GM13976 (cell line): ENCODE measurements at regions not wholly inside any gene's neighbourhood (a gene's known extent, or its start where the extent isn't known, plus 50 kb on each side); places are given as distances from the start of the nearest gene placed in this dataset.

Experiments used
- DNase-seq: peaks from one replicate; pipeline ENCODE4 v3.0.0; 2012; ENCODE audit warnings: low spot score
- CTCF ChIP-seq: IDR thresholded peaks from 2 replicates; pipeline ENCODE4 v1.5.1; 2012; ENCODE audit warnings: borderline replicate concordance, mild to moderate bottlenecking; ENCODE audit not compliant: insufficient read depth; ENCODE audit errors: extremely low read depth, missing control alignments, control extremely low read depth
- in situ Hi-C: fragments of 300-500 bp; cut with MboI; formaldehyde crosslinking; loops from one replicate; pipeline ENCODE4 v1.12.0; 2022; ENCODE audit warnings: low sequenced_read_pairs, mixed read lengths, inconsistent platforms; ENCODE audit not compliant: unreplicated experiment

DNA sequence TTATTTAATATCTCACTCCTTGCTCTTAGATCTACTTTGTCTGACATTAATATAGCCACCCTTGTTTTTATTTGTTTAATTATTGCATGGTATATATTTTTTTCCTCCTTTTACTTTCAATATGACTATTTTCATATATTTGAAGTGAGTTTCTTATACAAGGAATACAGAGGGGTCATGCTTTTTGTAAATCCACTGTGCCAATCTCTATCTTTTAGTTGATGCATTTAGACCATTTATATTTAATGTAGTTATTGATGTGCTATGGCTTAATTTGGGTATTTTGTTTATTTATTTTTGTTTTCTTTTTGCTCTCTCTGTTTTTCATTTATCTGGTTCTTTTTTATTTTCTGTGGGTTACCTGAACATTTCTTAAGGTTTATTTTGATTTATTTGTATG, 750.6 kb downstream of the TMEM182 start:
- TF ChIP-seq CTCF, result no peak
- no peak for DNase-seq
- in situ Hi-C loops, result no loop called here

DNA sequence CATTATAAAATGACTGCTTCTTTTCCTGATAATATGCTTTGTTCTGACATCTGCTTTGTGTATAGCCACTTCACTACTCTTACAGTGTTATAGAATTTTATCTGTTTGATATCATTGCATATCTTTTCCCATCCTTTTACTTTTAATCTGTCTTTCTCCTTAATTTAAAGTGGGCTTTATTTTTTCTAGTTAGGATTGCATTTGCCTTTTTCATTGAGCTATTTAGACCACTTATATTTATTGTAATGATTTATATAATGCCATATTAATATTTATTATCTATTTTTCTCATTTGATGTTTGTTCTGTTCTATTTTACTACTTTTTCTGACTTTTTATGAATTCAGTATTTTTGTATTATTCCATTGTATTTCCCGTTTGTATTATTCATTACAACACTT, 758.7 kb downstream of the TMEM182 start:
- no peak for TF ChIP-seq CTCF
- DNase-seq, result no peak
- in situ Hi-C loops, result no loop called here

GRCh38 chr2:103525756-103526155, 763.9 kb downstream of the TMEM182 start:
- in situ Hi-C loops, result no loop called here
- no peak for TF ChIP-seq CTCF
- DNase-seq, result no peak

- TF ChIP-seq CTCF, result no peak
- in situ Hi-C loops, result no loop called here
- DNase-seq, result no peak
These were observed 764.9 kb downstream of the TMEM182 start for GRCh38 chr2:103526757-103527156.

DNA sequence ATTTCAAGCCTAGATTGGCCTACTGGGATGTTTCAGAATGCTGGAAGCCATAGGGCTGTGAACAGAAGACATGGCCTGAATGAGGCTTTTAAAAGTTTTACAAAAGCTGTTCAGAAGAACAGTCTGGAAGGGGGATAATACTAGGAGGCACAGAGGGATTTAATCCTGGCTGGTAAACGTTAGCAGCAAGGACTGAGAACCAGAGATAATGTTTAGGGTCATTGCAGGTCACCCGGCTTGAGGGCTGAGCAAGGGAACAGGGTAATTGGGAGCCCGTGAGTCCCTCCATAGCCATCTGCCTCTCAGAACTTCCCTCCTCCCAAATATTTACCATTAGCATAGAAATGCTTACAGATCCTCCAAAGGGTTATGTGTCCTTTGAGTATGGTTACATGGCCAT, 765.4 kb downstream of the TMEM182 start:
- in situ Hi-C loops, result no loop called here
- DNase-seq, result no peak
- no peak for TF ChIP-seq CTCF

GRCh38 chr2:103529798-103530502, 768.1 kb downstream of the TMEM182 start:
- no peak for TF ChIP-seq CTCF
- no peak for DNase-seq
- in situ Hi-C loops, result no loop called here
